Heart right ventricle (tissue), 16 donors: ENCODE measurements at regions not wholly inside any gene's neighbourhood (a gene's known extent, or its start where the extent isn't known, plus 50 kb on each side); places are given as distances from the start of the nearest gene placed in this dataset.

ENCODE experiments used
- ATAC-seq, 8 donors: fragments of 200-7000 bp; cut with Tn5 transposase; one replicate each; pipeline ENCODE4 v1.9.1; 2020; ENCODE audit warnings: mild to moderate bottlenecking in 8 of 8, moderate library complexity in 8 of 8, moderate number of reproducible peaks in 1 of 8
- DNase-seq, 2 donors: peaks; one replicate each; pipeline ENCODE4 v3.0.0-alpha.2; 2020
- H3K27ac ChIP-seq, 10 donors: fragments of 200-600 bp; sonication (generic) in 2 of 10; one replicate each; pipeline versions ENCODE4 v1.5.0 to v1.8.0; 2020 to 2022; ENCODE audit warnings: mild to moderate bottlenecking in 3 of 10
- H3K27me3 ChIP-seq, 7 donors: fragments of 200-600 bp; one replicate each; pipeline ENCODE4 v1.8.0; 2021 to 2022; ENCODE audit warnings: mild to moderate bottlenecking in 2 of 7
- H3K36me3 ChIP-seq, 9 donors: fragments of 200-600 bp; sonication (generic) in 1 of 9; one replicate each; pipeline versions ENCODE4 v1.5.0 to v1.8.0; 2020 to 2022; ENCODE audit warnings: mild to moderate bottlenecking in 2 of 9
- H3K4me1 ChIP-seq, 9 donors: fragments of 200-600 bp; sonication (generic) in 1 of 9; one replicate each; pipeline versions ENCODE4 v1.5.0 to v1.8.0; 2020 to 2022; ENCODE audit warnings: mild to moderate bottlenecking in 4 of 9
- H3K4me3 ChIP-seq, 10 donors: fragments of 200-600 bp; sonication (generic) in 2 of 10; one replicate each; pipeline versions ENCODE4 v1.5.0 to v1.8.0; 2020 to 2022; ENCODE audit warnings: mild to moderate bottlenecking in 7 of 10, moderate library complexity in 2 of 10
- H3K9me3 ChIP-seq, 11 donors: fragments of 200-600 bp in 10 of 11; sonication (generic) in 2 of 11; one replicate each; pipeline versions ENCODE4 v1.5.0 to v1.8.0; 2013 to 2022; ENCODE audit warnings: mild to moderate bottlenecking in 2 of 11, control low read depth in 1 of 11, moderate library complexity in 1 of 11
- CTCF ChIP-seq, 9 donors: fragments of 200-600 bp; sonication (generic) in 2 of 9; IDR thresholded peaks; one replicate each; pipeline versions ENCODE4 v1.5.0 to v1.8.0; 2021 to 2022; ENCODE audit warnings: antibody characterized with exemption in 9 of 9, mild to moderate bottlenecking in 5 of 9, moderate library complexity in 1 of 9
- WGBS, 2 donors: extraction: QIAGEN DNeasy Blood & Tissue Kit; methylation state at CpG; one replicate each; pipeline ENCODE4 v1.1.7; 2013; ENCODE audit warnings: inconsistent platforms in 1 of 2; 5-methylcytosine and 5-hydroxymethylcytosine counted together
- intact Hi-C, 10 donors: fragments of 100-400 bp; cut with DNase I; formaldehyde crosslinking; loops; one replicate each; pipeline versions ENCODE4 v1.11.1 to v1.14.2; 2022
- donor health status: Arrhythmogenic right ventricular cardiomyopathy.
- donor health status: ischemic (EF 13 %, LVEDD 7.1; RV severe dilation, severe dysfunction).
- donor health status: healthy with polysubstance abuse.
- donor health status: DM: no; HTN: yes; CAD: no.
- donor health status: DM: no; HTN: no; CAD: no.
- donor health status: ischemic (EF 25% LVEDD 6.9; RV normal size, moderate dysfunction).
- donor health status: ischemic (EF 25% LVEDD 5.7; RV mildly dilated, moderate dysfunction).
- donor health status: healthy.
- donor health status: DM: yes; HTN: yes; CAD: no.
- donor health status: Ischemic cardiomyopathy.
- donor health status: ischemic (EF 35%, LVEDD 5.7; RV mildly dilated, moderate dysfunction).
- donor health status: nonischemic (EF 11% LVEDD 7.7; RV severe dilation, severe dysfunction).
- donor health status: DM: yes; HTN: yes; CAD: no.
- donor health status: PGD.
- donor health status: ischemic (EF 29% LVEDD 5.4; RV normal size, mild dysfunction).
- donor health status: nonischemic (EF 23%, LVEDD 6.1; RV moderate dilation, normal function).

- ATAC-seq, result no peak
- peaks cover 0 to 25% (median 0%) of the 10 kb centered on the region in 9 donors for H3K4me1 ChIP-seq
- H3K4me3 ChIP-seq, result no peak overlapping the region
- 89 to 93% methylated on average over 4 of the region's 4 CpGs for WGBS, 2 donors
- H3K27me3 ChIP-seq, result no peaks in the 10 kb centered on the region
- H3K9me3 ChIP-seq, result no peaks in the 10 kb centered on the region
- no peak for DNase-seq
- H3K27ac ChIP-seq, result peak overlapping the region in 1 of 10 donors; percentile 74
- no peaks in the 10 kb centered on the region for H3K36me3 ChIP-seq
- intact Hi-C loops, result no loop called here
- TF ChIP-seq CTCF (IDR thresholded peaks at IDR 0.05), result no peak
Measured at GRCh38 chr20:53848304-53848703, 222.1 kb downstream of the BCAS1 start.

- ATAC-seq (peak in 3 of 8 donors; percentile 17 to 33 (median 20)), DNase-seq (no peak)
- 93% methylated on average over 2 of the region's 2 CpGs for WGBS, 2 donors
- Histone ChIP-seq H3K36me3 (no peaks in the 10 kb centered on the region), H3K27me3 (no peaks in the 10 kb centered on the region), H3K4me3 (no peak overlapping the region), H3K9me3 (no peaks in the 10 kb centered on the region), H3K4me1 (peaks cover 0 to 30% (median 0%) of the 10 kb centered on the region in 9 donors), H3K27ac (peak overlapping the region in 1 of 10 donors; percentile 74)
- TF ChIP-seq CTCF (IDR thresholded peaks at IDR 0.05), result no peak
- intact Hi-C loops, result no loop called here
Measured at GRCh38 chr20:53847837-53848170, 222.6 kb downstream of the BCAS1 start.

- DNase-seq (no peak), ATAC-seq (no peak)
- no peak for TF ChIP-seq CTCF (IDR thresholded peaks at IDR 0.05)
- no peaks in the 10 kb centered on the region for H3K27me3 ChIP-seq
- intact Hi-C loops, result no loop called here
- no peak overlapping the region for H3K4me3 ChIP-seq
- no peaks in the 10 kb centered on the region for H3K9me3 ChIP-seq
- peak overlapping the region in 2 of 10 donors; percentile 17 to 74 for H3K27ac ChIP-seq
- 80 to 86% methylated on average over 8 of the region's 8 CpGs for WGBS, 2 donors
- H3K36me3 ChIP-seq, result no peaks in the 10 kb centered on the region
- H3K4me1 ChIP-seq, result peaks cover 0 to 35% (median 0%) of the 10 kb centered on the region in 9 donors
Measured at GRCh38 chr20:53847139-53847836, 223.1 kb downstream of the BCAS1 start.

- intact Hi-C loops, result no loop called here
- H3K27ac ChIP-seq, result peak overlapping the region in 1 of 10 donors; percentile 74
- H3K9me3 ChIP-seq, result no peaks in the 10 kb centered on the region
- no peak for ATAC-seq
- H3K4me3 ChIP-seq, result no peak overlapping the region
- peaks cover 0 to 42% (median 0%) of the 10 kb centered on the region in 9 donors for H3K4me1 ChIP-seq
- no peak for TF ChIP-seq CTCF (IDR thresholded peaks at IDR 0.05)
- no peaks in the 10 kb centered on the region for H3K27me3 ChIP-seq
- H3K36me3 ChIP-seq, result no peaks in the 10 kb centered on the region
- no peak for DNase-seq
- WGBS, 2 donors, result 88 to 89% methylated on average over 10 of the region's 10 CpGs
Measured at GRCh38 chr20:53846640-53847039, 223.8 kb downstream of the BCAS1 start.
